ENCODE measurements at regions not wholly inside any gene's neighbourhood (a gene's known extent, or its start where the extent isn't known, plus 50 kb on each side); places are given as distances from the start of the nearest gene placed in this dataset.

DNA sequence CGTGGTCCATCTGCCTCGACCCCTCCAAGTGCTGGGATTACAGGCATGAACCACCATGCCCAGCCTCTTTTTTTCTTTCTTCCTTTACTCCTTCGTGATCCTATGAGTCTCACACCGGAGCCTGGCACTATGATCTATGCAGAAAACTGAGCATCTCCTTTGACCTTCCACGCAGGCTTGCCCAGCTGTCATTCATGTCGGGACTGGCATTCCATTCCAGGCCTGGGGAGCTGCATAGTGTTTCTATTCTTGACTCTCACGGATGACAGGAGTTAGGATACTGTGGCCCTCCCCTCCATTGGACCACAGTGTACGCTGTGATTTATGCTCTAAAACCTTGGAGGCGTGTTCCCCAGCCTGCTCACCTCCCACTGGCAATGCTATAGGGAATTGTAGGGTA lies 611.8 kb downstream of the BRD1 start:
- no peak for TF ChIP-seq TCF7L2 (IDR thresholded peaks at IDR 0.05; ENCODE audit: low read depth, low read length)
- TF ChIP-seq, protein P1, sequence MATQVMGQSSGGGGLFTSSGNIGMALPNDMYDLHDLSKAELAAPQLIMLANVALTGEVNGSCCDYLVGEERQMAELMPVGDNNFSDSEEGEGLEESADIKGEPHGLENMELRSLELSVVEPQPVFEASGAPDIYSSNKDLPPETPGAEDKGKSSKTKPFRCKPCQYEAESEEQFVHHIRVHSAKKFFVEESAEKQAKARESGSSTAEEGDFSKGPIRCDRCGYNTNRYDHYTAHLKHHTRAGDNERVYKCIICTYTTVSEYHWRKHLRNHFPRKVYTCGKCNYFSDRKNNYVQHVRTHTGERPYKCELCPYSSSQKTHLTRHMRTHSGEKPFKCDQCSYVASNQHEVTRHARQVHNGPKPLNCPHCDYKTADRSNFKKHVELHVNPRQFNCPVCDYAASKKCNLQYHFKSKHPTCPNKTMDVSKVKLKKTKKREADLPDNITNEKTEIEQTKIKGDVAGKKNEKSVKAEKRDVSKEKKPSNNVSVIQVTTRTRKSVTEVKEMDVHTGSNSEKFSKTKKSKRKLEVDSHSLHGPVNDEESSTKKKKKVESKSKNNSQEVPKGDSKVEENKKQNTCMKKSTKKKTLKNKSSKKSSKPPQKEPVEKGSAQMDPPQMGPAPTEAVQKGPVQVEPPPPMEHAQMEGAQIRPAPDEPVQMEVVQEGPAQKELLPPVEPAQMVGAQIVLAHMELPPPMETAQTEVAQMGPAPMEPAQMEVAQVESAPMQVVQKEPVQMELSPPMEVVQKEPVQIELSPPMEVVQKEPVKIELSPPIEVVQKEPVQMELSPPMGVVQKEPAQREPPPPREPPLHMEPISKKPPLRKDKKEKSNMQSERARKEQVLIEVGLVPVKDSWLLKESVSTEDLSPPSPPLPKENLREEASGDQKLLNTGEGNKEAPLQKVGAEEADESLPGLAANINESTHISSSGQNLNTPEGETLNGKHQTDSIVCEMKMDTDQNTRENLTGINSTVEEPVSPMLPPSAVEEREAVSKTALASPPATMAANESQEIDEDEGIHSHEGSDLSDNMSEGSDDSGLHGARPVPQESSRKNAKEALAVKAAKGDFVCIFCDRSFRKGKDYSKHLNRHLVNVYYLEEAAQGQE (IDR thresholded peaks at IDR 0.05; ENCODE audit: insufficient read depth in 1 of 2, low read depth in 2 of 2, low read length in 1 of 2) = no peak
- ATAC-seq = no peak
- no peak for DNase-seq (ENCODE audit: low read depth, low spot score)
- H3K36me3 ChIP-seq (ENCODE audit: control insufficient read depth, insufficient read depth, low read length) = no peaks in the 10 kb centered on the region
- in situ Hi-C loops (cut with HindIII; ENCODE audit: low pct_unique_long_range_greater_than_20kb, low sequenced_read_pairs) = no loop called here
- CTCF ChIA-PET = no interaction called here
- BruUV-seq (replicated peaks) = no TSS peak
- POLR2A ChIA-PET = no interaction called here
- peaks cover 3% of the 10 kb centered on the region; the same call in 1 of the 2 replicates for H3K9me3 ChIP-seq (ENCODE audit: control insufficient read depth, insufficient read depth, low read depth, low read length)
- no peaks in the 10 kb centered on the region; the same call in 1 of the 2 replicates for H3K27me3 ChIP-seq (ENCODE audit: control insufficient read depth, insufficient read depth, low read length)
- intact Hi-C loops (cut with micrococcal nuclease; ENCODE audit: unreplicated experiment) = no loop called here
- no peaks in the 10 kb centered on the region for H3K4me1 ChIP-seq (ENCODE audit: control insufficient read depth, insufficient read depth, low read length)
- H3K27ac ChIP-seq (ENCODE audit: low read length) = no peak overlapping the region
- H3K4me3 ChIP-seq (ENCODE audit: low read depth in 2 of 2, low read length in 2 of 2) = no peak overlapping the region

DNA sequence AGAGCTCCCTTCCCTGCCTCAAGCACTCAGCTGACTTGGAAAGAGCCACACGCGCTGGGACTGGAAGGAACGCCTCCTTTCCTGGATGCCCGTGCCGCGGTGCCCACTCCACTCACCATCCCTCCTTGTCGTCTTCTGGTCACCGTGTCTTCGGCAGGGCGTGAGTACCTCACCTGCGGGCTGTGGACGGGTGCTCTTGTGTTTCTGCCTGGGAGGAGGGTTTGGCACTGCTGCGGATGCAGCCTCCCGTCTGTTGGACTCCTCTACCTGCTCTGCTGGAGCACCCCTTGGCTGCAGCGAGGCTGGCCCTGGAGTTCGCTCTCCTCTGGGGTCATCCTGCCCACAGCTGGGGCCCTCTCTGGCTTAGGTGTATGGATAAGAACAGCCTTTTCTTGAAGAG lies 612.7 kb downstream of the BRD1 start:
- TF ChIP-seq, protein P2, sequence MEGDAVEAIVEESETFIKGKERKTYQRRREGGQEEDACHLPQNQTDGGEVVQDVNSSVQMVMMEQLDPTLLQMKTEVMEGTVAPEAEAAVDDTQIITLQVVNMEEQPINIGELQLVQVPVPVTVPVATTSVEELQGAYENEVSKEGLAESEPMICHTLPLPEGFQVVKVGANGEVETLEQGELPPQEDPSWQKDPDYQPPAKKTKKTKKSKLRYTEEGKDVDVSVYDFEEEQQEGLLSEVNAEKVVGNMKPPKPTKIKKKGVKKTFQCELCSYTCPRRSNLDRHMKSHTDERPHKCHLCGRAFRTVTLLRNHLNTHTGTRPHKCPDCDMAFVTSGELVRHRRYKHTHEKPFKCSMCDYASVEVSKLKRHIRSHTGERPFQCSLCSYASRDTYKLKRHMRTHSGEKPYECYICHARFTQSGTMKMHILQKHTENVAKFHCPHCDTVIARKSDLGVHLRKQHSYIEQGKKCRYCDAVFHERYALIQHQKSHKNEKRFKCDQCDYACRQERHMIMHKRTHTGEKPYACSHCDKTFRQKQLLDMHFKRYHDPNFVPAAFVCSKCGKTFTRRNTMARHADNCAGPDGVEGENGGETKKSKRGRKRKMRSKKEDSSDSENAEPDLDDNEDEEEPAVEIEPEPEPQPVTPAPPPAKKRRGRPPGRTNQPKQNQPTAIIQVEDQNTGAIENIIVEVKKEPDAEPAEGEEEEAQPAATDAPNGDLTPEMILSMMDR (IDR thresholded peaks at IDR 0.05) = no peak
- TF ChIP-seq TCF7L2 (IDR thresholded peaks at IDR 0.05; ENCODE audit: low read depth, low read length) = no peak
- no peak for TF ChIP-seq POLR2AphosphoS5 (IDR thresholded peaks at IDR 0.05; ENCODE audit: low read depth, low read length)
- TF ChIP-seq, protein P1 (IDR thresholded peaks at IDR 0.05; ENCODE audit: insufficient read depth in 1 of 2, low read depth in 2 of 2, low read length in 1 of 2) = no peak
- TF ChIP-seq SIN3A (IDR thresholded peaks at IDR 0.05; ENCODE audit: borderline replicate concordance, insufficient read depth, low read depth, low read length) = no peak
- no peak overlapping the region for H3K27ac ChIP-seq (ENCODE audit: low read length)
- no peaks in the 10 kb centered on the region; the same call in 1 of the 2 replicates for H3K27me3 ChIP-seq (ENCODE audit: control insufficient read depth, insufficient read depth, low read length)
- H3K36me3 ChIP-seq (ENCODE audit: control insufficient read depth, insufficient read depth, low read length) = no peaks in the 10 kb centered on the region
- intact Hi-C loops (cut with micrococcal nuclease; ENCODE audit: unreplicated experiment) (no loop called here), in situ Hi-C loops (cut with HindIII; ENCODE audit: low pct_unique_long_range_greater_than_20kb, low sequenced_read_pairs) (no loop called here)
- POLR2A ChIA-PET = no interaction called here
- CTCF ChIA-PET = no interaction called here
- peaks cover 3% of the 10 kb centered on the region; the same call in 1 of the 2 replicates for H3K9me3 ChIP-seq (ENCODE audit: control insufficient read depth, insufficient read depth, low read depth, low read length)
- no peak overlapping the region for H3K4me3 ChIP-seq (ENCODE audit: low read depth in 2 of 2, low read length in 2 of 2)
- no TSS peak for BruUV-seq (replicated peaks)
- DNase-seq (ENCODE audit: low read depth, low spot score) (no peak), ATAC-seq (no peak)
- H3K4me1 ChIP-seq (ENCODE audit: control insufficient read depth, insufficient read depth, low read length) = no peaks in the 10 kb centered on the region

All from Panc1 (cell line).